H1 (cell line): ENCODE measurements at regions not wholly inside any gene's neighbourhood (a gene's known extent, or its start where the extent isn't known, plus 50 kb on each side); places are given as distances from the start of the nearest gene placed in this dataset.

Experiments used
- CTCF ChIP-seq, 3 experiments: IDR thresholded peaks; 1 replicate in 2 of 3; 2 replicates in 1 of 3; pipeline versions ENCODE4 v1.5.1 to v1.6.1; 2011; ENCODE audit warnings: low read length in 3 of 3, mild to moderate bottlenecking in 3 of 3, inconsistent platforms in 2 of 3, low read depth in 1 of 3, moderate library complexity in 1 of 3; ENCODE audit not compliant: insufficient read depth in 1 of 3; ENCODE audit errors: control extremely low read depth in 1 of 3
- KDM5A ChIP-seq: fragments of 200-600 bp; IDR thresholded peaks from 2 replicates; pipeline ENCODE4 v1.7.1; 2012; ENCODE audit warnings: mild to moderate bottlenecking, low read length, inconsistent platforms, mixed read lengths

- TF ChIP-seq CTCF (IDR thresholded peaks at IDR 0.05; ENCODE audit: control extremely low read depth in 1 of 3, insufficient read depth in 1 of 3, low read depth in 1 of 3, low read length in 3 of 3): no peak
- no peak for TF ChIP-seq KDM5A
These were observed 325.3 kb downstream of the CXXC4 start for GRCh38 chr4:104169437-104169836.
